Stimulated activated CD4-positive, alpha-beta T cell treated with anti-CD3 and anti-CD28 coated beads, Interleukin-1b, Interleukin-23, amount 100 ng/mL, for 1 hour (primary cell): ENCODE measurements at regions not wholly inside any gene's neighbourhood (a gene's known extent, or its start where the extent isn't known, plus 50 kb on each side); places are given as distances from the start of the nearest gene placed in this dataset.
"Not testable (repeated sequence)": the region's sequence is repeated elsewhere in the genome, so short reads cannot be mapped to it uniquely, and the experiment has no call there.

Source experiments
- DNase-seq, 2 donors: peaks; one replicate each; pipeline ENCODE4 v3.0.0-alpha.2; 2020; ENCODE audit warnings: low read depth in 2 of 2

GRCh38 chr14:87241018-87241768, 751.8 kb downstream of the GALC start:
- DNase-seq = no peak

GRCh38 chr14:87240319-87240718, 752.7 kb downstream of the GALC start:
- not testable (repeated sequence) for DNase-seq

- no peak for DNase-seq
These were observed 759.1 kb downstream of the GALC start for GRCh38 chr14:87233806-87234384.

- DNase-seq = no peak
These were observed 759.7 kb downstream of the GALC start for GRCh38 chr14:87233266-87233665.

GRCh38 chr14:87231336-87232026, 761.5 kb downstream of the GALC start:
- DNase-seq = no peak

- no peak for DNase-seq
These were observed 762.3 kb downstream of the GALC start for GRCh38 chr14:87230726-87231125.

- no peak for DNase-seq
These were observed 763.9 kb downstream of the GALC start for GRCh38 chr14:87229131-87229530.

GRCh38 chr14:87217023-87217422, 776.0 kb downstream of the GALC start:
- DNase-seq = no peak

GRCh38 chr14:87214558-87214957, 778.4 kb downstream of the GALC start:
- DNase-seq = no peak

GRCh38 chr14:87207756-87208155, 785.2 kb downstream of the GALC start:
- no peak for DNase-seq

GRCh38 chr14:87205811-87206210, 787.2 kb downstream of the GALC start:
- no peak for DNase-seq

GRCh38 chr14:87203346-87203745, 789.6 kb downstream of the GALC start:
- DNase-seq = no peak

- DNase-seq = no peak
These were observed 793.6 kb downstream of the GALC start for GRCh38 chr14:87199381-87199780.

- DNase-seq = no peak
These were observed 796.5 kb downstream of the GALC start for GRCh38 chr14:87196436-87196835.

GRCh38 chr14:87187786-87188185, 805.2 kb downstream of the GALC start:
- DNase-seq = no peak

GRCh38 chr14:87186737-87187136, 806.2 kb downstream of the GALC start:
- DNase-seq = no peak

GRCh38 chr14:87185961-87186560, 806.9 kb downstream of the GALC start:
- DNase-seq = no peak

GRCh38 chr14:87184180-87184579, 808.8 kb downstream of the GALC start:
- no peak for DNase-seq

GRCh38 chr14:87181288-87181687, 811.7 kb downstream of the GALC start:
- no peak for DNase-seq

GRCh38 chr14:87179936-87180335, 813.0 kb downstream of the GALC start:
- no peak for DNase-seq

GRCh38 chr14:87178277-87178676, 814.7 kb downstream of the GALC start:
- DNase-seq = no peak

- DNase-seq = no peak
These were observed 817.8 kb downstream of the GALC start for GRCh38 chr14:87175175-87175574.

GRCh38 chr14:87171141-87171540, 821.8 kb downstream of the GALC start:
- DNase-seq = no peak
